ENCODE measurements at regions not wholly inside any gene's neighbourhood (a gene's known extent, or its start where the extent isn't known, plus 50 kb on each side); places are given as distances from the start of the nearest gene placed in this dataset.

DNA sequence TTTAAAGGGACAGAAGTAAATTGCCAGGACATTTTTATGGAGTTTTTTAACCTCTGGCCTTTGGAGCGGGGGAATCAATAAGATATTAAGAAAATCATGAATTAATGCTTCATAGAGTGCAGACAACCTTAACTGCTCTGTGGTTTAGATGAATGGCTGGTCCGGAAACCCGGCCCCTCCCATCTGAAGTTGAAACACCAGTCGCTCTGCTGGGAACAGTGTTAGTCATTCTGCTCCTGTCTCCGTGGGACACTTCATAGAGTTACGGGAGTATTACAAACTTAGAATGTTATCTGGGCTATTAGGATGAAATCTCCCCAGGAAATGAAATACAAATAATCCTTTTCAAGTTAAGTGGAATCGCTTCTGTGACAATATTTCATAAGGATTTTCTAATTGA lies 110.1 kb upstream of the IRX2 start:
- CTCF ChIA-PET: no interaction called here
- POLR2A ChIA-PET: no interaction called here
- no peaks in the 10 kb centered on the region for H3K27me3 ChIP-seq (ENCODE audit: control insufficient read depth, insufficient read depth, low read length)
- H3K4me3 ChIP-seq (ENCODE audit: low read depth, low read length): no peak overlapping the region
- no peaks in the 10 kb centered on the region for H3K36me3 ChIP-seq (ENCODE audit: control insufficient read depth, insufficient read depth, low read length)
- TF ChIP-seq, protein P1, sequence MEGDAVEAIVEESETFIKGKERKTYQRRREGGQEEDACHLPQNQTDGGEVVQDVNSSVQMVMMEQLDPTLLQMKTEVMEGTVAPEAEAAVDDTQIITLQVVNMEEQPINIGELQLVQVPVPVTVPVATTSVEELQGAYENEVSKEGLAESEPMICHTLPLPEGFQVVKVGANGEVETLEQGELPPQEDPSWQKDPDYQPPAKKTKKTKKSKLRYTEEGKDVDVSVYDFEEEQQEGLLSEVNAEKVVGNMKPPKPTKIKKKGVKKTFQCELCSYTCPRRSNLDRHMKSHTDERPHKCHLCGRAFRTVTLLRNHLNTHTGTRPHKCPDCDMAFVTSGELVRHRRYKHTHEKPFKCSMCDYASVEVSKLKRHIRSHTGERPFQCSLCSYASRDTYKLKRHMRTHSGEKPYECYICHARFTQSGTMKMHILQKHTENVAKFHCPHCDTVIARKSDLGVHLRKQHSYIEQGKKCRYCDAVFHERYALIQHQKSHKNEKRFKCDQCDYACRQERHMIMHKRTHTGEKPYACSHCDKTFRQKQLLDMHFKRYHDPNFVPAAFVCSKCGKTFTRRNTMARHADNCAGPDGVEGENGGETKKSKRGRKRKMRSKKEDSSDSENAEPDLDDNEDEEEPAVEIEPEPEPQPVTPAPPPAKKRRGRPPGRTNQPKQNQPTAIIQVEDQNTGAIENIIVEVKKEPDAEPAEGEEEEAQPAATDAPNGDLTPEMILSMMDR (IDR thresholded peaks at IDR 0.05; ENCODE audit: insufficient read depth, low read depth, low read length): no peak
- no peak for DNase-seq (ENCODE audit: low read depth)

DNA sequence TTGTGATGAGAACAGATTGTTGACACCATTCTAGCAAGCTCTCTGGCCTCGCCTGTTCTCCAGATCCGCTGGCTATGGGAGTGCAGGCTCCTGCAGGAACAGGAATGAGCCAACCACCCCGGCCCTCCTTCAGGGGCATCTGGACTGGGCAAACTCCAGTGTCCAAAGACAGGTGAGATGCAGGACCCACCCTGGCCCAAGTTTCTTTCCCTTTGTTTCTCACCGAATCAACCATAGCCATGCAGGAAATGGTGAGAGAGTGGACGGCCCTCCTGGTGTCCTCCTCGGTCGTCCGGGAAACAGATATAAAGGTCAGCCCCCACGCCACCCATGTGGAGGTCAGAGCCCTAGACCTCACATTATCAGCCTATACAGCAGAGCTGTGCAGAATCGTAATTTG lies 108.6 kb upstream of the IRX2 start:
- no peak overlapping the region for H3K4me3 ChIP-seq (ENCODE audit: low read depth, low read length)
- H3K36me3 ChIP-seq (ENCODE audit: control insufficient read depth, insufficient read depth, low read length): no peaks in the 10 kb centered on the region
- TF ChIP-seq, protein P1 (IDR thresholded peaks at IDR 0.05; ENCODE audit: insufficient read depth, low read depth, low read length): no peak
- no peak for DNase-seq (ENCODE audit: low read depth)
- ChIA-PET POLR2A (no interaction called here), CTCF (no interaction called here)
- H3K27me3 ChIP-seq (ENCODE audit: control insufficient read depth, insufficient read depth, low read length): no peaks in the 10 kb centered on the region

DNA sequence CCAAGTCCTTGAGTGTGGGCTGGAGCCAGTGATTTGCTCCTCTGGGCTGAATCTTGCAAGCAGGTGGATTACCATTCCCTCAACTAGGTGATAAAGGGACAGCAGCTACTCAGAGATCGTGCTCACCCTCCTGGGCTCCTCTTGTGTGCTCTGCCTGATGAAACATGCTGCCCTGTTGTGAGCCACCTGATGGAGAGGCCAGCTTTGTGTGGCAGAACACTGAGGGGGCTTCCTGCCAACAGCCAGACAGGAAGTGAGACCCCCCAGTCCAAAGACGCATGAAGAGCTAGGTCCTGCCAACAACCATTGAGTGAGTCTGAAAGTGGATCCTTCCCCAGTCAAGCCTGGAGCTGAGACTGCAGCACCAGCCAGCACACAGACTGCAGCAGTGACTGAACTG lies 106.4 kb upstream of the IRX2 start:
- DNase-seq (ENCODE audit: low read depth): no peak
- Histone ChIP-seq H3K27me3 (ENCODE audit: control insufficient read depth, insufficient read depth, low read length) (no peaks in the 10 kb centered on the region), H3K4me3 (ENCODE audit: low read depth, low read length) (no peak overlapping the region), H3K36me3 (ENCODE audit: control insufficient read depth, insufficient read depth, low read length) (no peaks in the 10 kb centered on the region)
- CTCF ChIA-PET: no interaction called here
- TF ChIP-seq, protein P1 (IDR thresholded peaks at IDR 0.05; ENCODE audit: insufficient read depth, low read depth, low read length): no peak
- POLR2A ChIA-PET: no interaction called here

DNA sequence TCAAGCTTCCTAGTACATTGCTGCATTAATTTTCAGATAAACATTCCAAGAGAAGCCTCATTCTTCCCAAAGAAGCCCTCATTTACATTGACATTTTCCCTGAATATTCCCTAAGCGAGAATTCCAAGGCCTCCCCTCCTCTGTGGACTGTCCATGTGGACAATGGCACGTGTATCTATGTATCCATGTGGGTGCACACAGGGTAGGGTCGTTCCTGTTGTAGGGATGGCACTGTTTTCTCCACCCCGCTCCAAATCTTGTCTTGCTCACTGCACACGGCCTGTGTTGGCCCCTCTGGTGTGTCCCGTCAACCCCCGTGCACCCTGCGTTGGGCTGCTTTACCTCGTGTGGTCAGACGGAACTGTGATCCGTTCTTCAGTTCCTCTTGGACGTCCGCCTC lies 104.7 kb upstream of the IRX2 start:
- Histone ChIP-seq H3K27me3 (ENCODE audit: control insufficient read depth, insufficient read depth, low read length) (no peaks in the 10 kb centered on the region), H3K36me3 (ENCODE audit: control insufficient read depth, insufficient read depth, low read length) (no peaks in the 10 kb centered on the region), H3K4me3 (ENCODE audit: low read depth, low read length) (no peak overlapping the region)
- ChIA-PET POLR2A (no interaction called here), CTCF (no interaction called here)
- TF ChIP-seq, protein P1 (IDR thresholded peaks at IDR 0.05; ENCODE audit: insufficient read depth, low read depth, low read length): no peak
- DNase-seq (ENCODE audit: low read depth): no peak

DNA sequence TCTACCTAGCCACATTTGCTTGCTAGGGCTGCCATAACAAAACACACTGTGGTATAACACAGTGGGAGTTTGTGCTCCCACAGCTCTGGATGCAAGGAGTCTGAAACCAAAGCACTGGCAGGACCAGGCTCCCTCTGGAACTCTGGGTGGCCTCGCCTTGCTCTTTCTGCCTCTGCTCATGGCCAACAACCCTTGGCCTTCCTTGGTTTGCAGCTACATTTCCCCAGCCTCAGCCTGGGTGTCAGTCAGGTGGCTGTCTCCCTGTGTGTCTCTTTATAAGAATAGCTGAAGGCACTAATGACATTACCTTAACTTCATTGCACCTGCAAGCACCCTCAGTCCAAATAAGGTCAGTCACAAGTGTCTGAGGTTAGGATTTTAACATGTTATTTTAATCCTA lies 101.0 kb upstream of the IRX2 start:
- no peak for DNase-seq (ENCODE audit: low read depth)
- ChIA-PET CTCF (no interaction called here), POLR2A (no interaction called here)
- Histone ChIP-seq H3K36me3 (ENCODE audit: control insufficient read depth, insufficient read depth, low read length) (no peaks in the 10 kb centered on the region), H3K27me3 (ENCODE audit: control insufficient read depth, insufficient read depth, low read length) (no peaks in the 10 kb centered on the region), H3K4me3 (ENCODE audit: low read depth, low read length) (no peak overlapping the region)
- TF ChIP-seq, protein P1 (IDR thresholded peaks at IDR 0.05; ENCODE audit: insufficient read depth, low read depth, low read length): no peak
